HCT116 (cell line): ENCODE measurements at regions not wholly inside any gene's neighbourhood (a gene's known extent, or its start where the extent isn't known, plus 50 kb on each side); places are given as distances from the start of the nearest gene placed in this dataset.

Experiments used
- ATAC-seq: fragments of 200-7000 bp; cut with Tn5 transposase; 2 replicates; pipeline ENCODE4 v1.9.1; 2020; ENCODE audit warnings: mild to moderate bottlenecking, moderate library complexity
- BruUV-seq: library from RNA; stranded (reverse); fragments of 400-500 nt; replicated peaks from 2 replicates; lab custom pipeline; 2021; lab: Mats Ljungman, UMichigan
- CTCF ChIA-PET: fragments of 300-600 bp; sonication (Branson Sonifier 250); formaldehyde crosslinking; loops from one replicate; lab custom pipeline; 2021; ENCODE audit warnings: antibody characterized with exemption; lab: Charles Lee
- POLR2A ChIA-PET: fragments of 300-600, 350-600 bp; sonication (Branson Sonifier 250); formaldehyde crosslinking; loops from one replicate; lab custom pipeline; 2021; ENCODE audit warnings: antibody characterized with exemption; lab: Charles Lee
- RAD21 ChIA-PET, 2 experiments: fragments of 300-600 bp; sonication (Branson Sonifier 250); formaldehyde crosslinking; loops; one replicate each; lab custom pipeline; 2023; ENCODE audit warnings: low total read pairs in 2 of 2; ENCODE audit not compliant: uncharacterized antibody in 2 of 2, unreplicated experiment in 2 of 2, low non-redundant PET in 1 of 2; lab: Charles Lee
- DNase-seq: peaks from one replicate; pipeline ENCODE4 v3.0.0-alpha.2; 2010; ENCODE audit warnings: low read depth, low spot score
- H2AFZ ChIP-seq: fragments of 200-600 bp; shearing (Covaris generic), sonication (generic); 2 replicates; pipeline ENCODE4 v1.6.1; 2017; ENCODE audit warnings: low read depth, mixed run types, mixed read lengths, antibody characterized with exemption, low read length; ENCODE audit not compliant: poor library complexity, severe bottlenecking
- H3K27ac ChIP-seq: 2 replicates; pipeline ENCODE4 v1.5.1; 2012; ENCODE audit warnings: low read depth, low read length
- H3K27me3 ChIP-seq: fragments of 200-600 bp; sonication (generic); 2 replicates; pipeline ENCODE4 v1.6.1; 2016; ENCODE audit warnings: mixed run types, low read length, mixed read lengths; ENCODE audit not compliant: insufficient read depth
- H3K36me3 ChIP-seq, 2 experiments: fragments of 200-500 bp in 1 of 2; fragments of 200-600 bp in 1 of 2; sonication (Bioruptor generic) in 1 of 2; sonication (generic) in 1 of 2; 2 replicates each; pipeline versions ENCODE4 v1.5.1 to v1.6.1; 2014 to 2016; ENCODE audit warnings: low read length in 2 of 2, inconsistent platforms in 1 of 2, mixed read lengths in 1 of 2, mixed run types in 1 of 2; ENCODE audit not compliant: insufficient read depth in 2 of 2, control insufficient read depth in 1 of 2
- H3K4me1 ChIP-seq, 2 experiments: fragments of 200-600 bp in 1 of 2; sonication (generic) in 1 of 2; 2 replicates each; pipeline versions ENCODE4 v1.5.1 to v1.6.1; 2012 to 2017; ENCODE audit warnings: low read length in 2 of 2, inconsistent platforms in 1 of 2, mild to moderate bottlenecking in 1 of 2, mixed read lengths in 1 of 2, mixed run types in 1 of 2, moderate library complexity in 1 of 2; ENCODE audit not compliant: insufficient read depth in 2 of 2, control insufficient read depth in 1 of 2
- H3K4me2 ChIP-seq: fragments of 200-600 bp; sonication (generic); 2 replicates; pipeline ENCODE4 v1.6.1; 2017; ENCODE audit warnings: mixed run types, low read length, mixed read lengths
- H3K4me3 ChIP-seq, 2 experiments: fragments of 200-600 bp in 1 of 2; sonication (generic) in 1 of 2; replicated peaks in 1 of 2; 2 replicates each; pipeline ENCODE4 v1.5.1; 2011 to 2016; ENCODE audit warnings: low read length in 2 of 2, control low read depth in 1 of 2, low read depth in 1 of 2, mild to moderate bottlenecking in 1 of 2, mixed read lengths in 1 of 2, mixed run types in 1 of 2
- H3K79me2 ChIP-seq: fragments of 200-600 bp; sonication (generic); 2 replicates; pipeline ENCODE4 v1.6.1; 2017; ENCODE audit warnings: mild to moderate bottlenecking, mixed run types, low read length, moderate library complexity, mixed read lengths; ENCODE audit not compliant: insufficient read depth
- H3K9ac ChIP-seq: fragments of 200-600 bp; sonication (generic); 2 replicates; pipeline ENCODE4 v1.6.1; 2016; ENCODE audit warnings: low read length, mixed read lengths
- H3K9me2 ChIP-seq: fragments of 200-600 bp; sonication (generic), shearing (Covaris generic); 2 replicates; pipeline ENCODE4 v1.6.1; 2017; ENCODE audit warnings: mixed run types, mild to moderate bottlenecking, moderate library complexity; ENCODE audit not compliant: insufficient read depth
- H3K9me3 ChIP-seq, 2 experiments: fragments of 200-500 bp in 1 of 2; fragments of 200-600 bp in 1 of 2; sonication (Bioruptor generic) in 1 of 2; sonication (generic) in 1 of 2; 2 replicates each; pipeline ENCODE4 v1.6.1; 2014 to 2017; ENCODE audit warnings: low read length in 2 of 2, mixed read lengths in 2 of 2, inconsistent platforms in 1 of 2, low read depth in 1 of 2, mild to moderate bottlenecking in 1 of 2, mixed run types in 1 of 2, moderate library complexity in 1 of 2; ENCODE audit not compliant: control insufficient read depth in 1 of 2, insufficient read depth in 1 of 2
- H4K20me1 ChIP-seq: fragments of 200-600 bp; sonication (generic), shearing (Covaris generic); 2 replicates; pipeline ENCODE4 v1.6.1; 2017; ENCODE audit warnings: mixed run types, mild to moderate bottlenecking, moderate library complexity; ENCODE audit not compliant: insufficient read depth
- CBX3 ChIP-seq: IDR thresholded peaks from 2 replicates; pipeline ENCODE4 v1.6.1; 2012; ENCODE audit warnings: low read depth
- CEBPB ChIP-seq: IDR thresholded peaks from 2 replicates; pipeline ENCODE4 v1.6.1; 2012; ENCODE audit warnings: low read depth
- EGR1 ChIP-seq: IDR thresholded peaks from 2 replicates; pipeline ENCODE4 v1.6.1; 2012; ENCODE audit warnings: low read depth
- ELF1 ChIP-seq: IDR thresholded peaks from 2 replicates; pipeline ENCODE4 v1.6.1; 2012; ENCODE audit warnings: low read depth, borderline replicate concordance
- EZH2phosphoT487 ChIP-seq: fragments of 200-600 bp; IDR thresholded peaks from 2 replicates; pipeline ENCODE4 v1.6.1; 2018; ENCODE audit warnings: antibody characterized with exemption, borderline replicate concordance
- FOSL1 ChIP-seq: IDR thresholded peaks from 2 replicates; pipeline ENCODE4 v1.6.1; 2012; ENCODE audit warnings: low read depth
- JUND ChIP-seq: IDR thresholded peaks from 2 replicates; pipeline ENCODE4 v1.6.1; 2012
- POLR2A ChIP-seq: IDR thresholded peaks from 2 replicates; pipeline ENCODE4 v1.7.0; 2011; ENCODE audit warnings: borderline replicate concordance; ENCODE audit not compliant: insufficient read depth, insufficient read length; ENCODE audit errors: extremely low read depth
- RAD21 ChIP-seq: IDR thresholded peaks from 2 replicates; pipeline ENCODE4 v1.6.1; 2012; ENCODE audit warnings: low read depth, mild to moderate bottlenecking
- SRF ChIP-seq: IDR thresholded peaks from 2 replicates; pipeline ENCODE4 v1.6.1; 2012; ENCODE audit warnings: low read depth
- TCF7L2 ChIP-seq: IDR thresholded peaks from 2 replicates; pipeline ENCODE4 v1.7.0; 2011; ENCODE audit warnings: borderline replicate concordance, inconsistent platforms; ENCODE audit not compliant: insufficient read depth, insufficient read length; ENCODE audit errors: extremely low read depth
- YY1 ChIP-seq: IDR thresholded peaks from 2 replicates; pipeline ENCODE4 v1.6.1; 2011; ENCODE audit warnings: low read length, low read depth, moderate library complexity, mild to moderate bottlenecking; ENCODE audit not compliant: insufficient replicate concordance; ENCODE audit errors: extremely low read depth
- ZFX ChIP-seq: fragments of 450-650 bp; IDR thresholded peaks from 2 replicates; pipeline ENCODE4 v1.6.1; 2017
- intact Hi-C: fragments of 100-400 bp; cut with micrococcal nuclease; formaldehyde crosslinking; loops from 2 replicates; pipeline ENCODE4 v1.10.0; 2022
- TF ChIP-seq, protein P1 (sequence below): IDR thresholded peaks from 2 replicates; pipeline ENCODE4 v1.6.1; 2012
- TF ChIP-seq, protein P2 (sequence below): IDR thresholded peaks from 2 replicates; pipeline ENCODE4 v1.6.1; 2011; ENCODE audit warnings: mild to moderate bottlenecking, low read length, moderate library complexity; ENCODE audit not compliant: insufficient replicate concordance; ENCODE audit errors: extremely low read depth
- TF ChIP-seq, protein P3 (sequence below), 3 experiments: fragments of 200-600 bp in 1 of 3; sonication (generic) in 1 of 3; IDR thresholded peaks in 2 of 3; conservative IDR thresholded peaks in 1 of 3; 2 replicates each; pipeline ENCODE4 v1.5.1; 2012 to 2017; ENCODE audit warnings: low read depth in 2 of 3, low read length in 2 of 3, antibody characterized with exemption in 1 of 3, borderline replicate concordance in 1 of 3, control low read depth in 1 of 3, mild to moderate bottlenecking in 1 of 3, mixed read lengths in 1 of 3, mixed run types in 1 of 3, moderate library complexity in 1 of 3; ENCODE audit not compliant: insufficient read depth in 1 of 3

GRCh38 chr16:60459463-60459862 lies 1576.8 kb downstream of the CDH8 start:
- ChIA-PET POLR2A (no interaction called here), CTCF (no interaction called here), RAD21 (no interaction called here)
- Histone ChIP-seq H3K27me3 (no peaks in the 10 kb centered on the region), H3K9ac (no peak overlapping the region), H3K36me3 (no peaks in the 10 kb centered on the region), H3K9me2 (no peaks in the 10 kb centered on the region), H4K20me1 (no peaks in the 10 kb centered on the region), H3K9me3 (peaks cover 0 to 13% of the 10 kb centered on the region in 2 experiments; a peak in 2 of 4 replicates), H3K27ac (no peak overlapping the region), H3K79me2 (no peaks in the 10 kb centered on the region), H3K4me1 (no peaks in the 10 kb centered on the region), H3K4me3 (no peak overlapping the region), H2AFZ (no peak overlapping the region), H3K4me2 (no peak overlapping the region)
- intact Hi-C loops = no loop called here
- ATAC-seq = no peak
- no TSS peak for BruUV-seq
- no peak for DNase-seq
- TF ChIP-seq CBX3 = no peak
- no peak for TF ChIP-seq CEBPB
- TF ChIP-seq, protein P1, sequence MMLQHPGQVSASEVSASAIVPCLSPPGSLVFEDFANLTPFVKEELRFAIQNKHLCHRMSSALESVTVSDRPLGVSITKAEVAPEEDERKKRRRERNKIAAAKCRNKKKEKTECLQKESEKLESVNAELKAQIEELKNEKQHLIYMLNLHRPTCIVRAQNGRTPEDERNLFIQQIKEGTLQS = no peak
- TF ChIP-seq EGR1 = no peak
- TF ChIP-seq ELF1 = no peak
- TF ChIP-seq RAD21 = no peak
- TF ChIP-seq FOSL1 = no peak
- TF ChIP-seq EZH2phosphoT487 = no peak
- TF ChIP-seq, protein P2, sequence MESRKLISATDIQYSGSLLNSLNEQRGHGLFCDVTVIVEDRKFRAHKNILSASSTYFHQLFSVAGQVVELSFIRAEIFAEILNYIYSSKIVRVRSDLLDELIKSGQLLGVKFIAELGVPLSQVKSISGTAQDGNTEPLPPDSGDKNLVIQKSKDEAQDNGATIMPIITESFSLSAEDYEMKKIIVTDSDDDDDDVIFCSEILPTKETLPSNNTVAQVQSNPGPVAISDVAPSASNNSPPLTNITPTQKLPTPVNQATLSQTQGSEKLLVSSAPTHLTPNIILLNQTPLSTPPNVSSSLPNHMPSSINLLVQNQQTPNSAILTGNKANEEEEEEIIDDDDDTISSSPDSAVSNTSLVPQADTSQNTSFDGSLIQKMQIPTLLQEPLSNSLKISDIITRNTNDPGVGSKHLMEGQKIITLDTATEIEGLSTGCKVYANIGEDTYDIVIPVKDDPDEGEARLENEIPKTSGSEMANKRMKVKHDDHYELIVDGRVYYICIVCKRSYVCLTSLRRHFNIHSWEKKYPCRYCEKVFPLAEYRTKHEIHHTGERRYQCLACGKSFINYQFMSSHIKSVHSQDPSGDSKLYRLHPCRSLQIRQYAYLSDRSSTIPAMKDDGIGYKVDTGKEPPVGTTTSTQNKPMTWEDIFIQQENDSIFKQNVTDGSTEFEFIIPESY = no peak
- no peak for TF ChIP-seq POLR2A
- TF ChIP-seq TCF7L2 = no peak
- no peak for TF ChIP-seq ZFX
- TF ChIP-seq YY1 = no peak
- TF ChIP-seq SRF = no peak
- TF ChIP-seq, protein P3, sequence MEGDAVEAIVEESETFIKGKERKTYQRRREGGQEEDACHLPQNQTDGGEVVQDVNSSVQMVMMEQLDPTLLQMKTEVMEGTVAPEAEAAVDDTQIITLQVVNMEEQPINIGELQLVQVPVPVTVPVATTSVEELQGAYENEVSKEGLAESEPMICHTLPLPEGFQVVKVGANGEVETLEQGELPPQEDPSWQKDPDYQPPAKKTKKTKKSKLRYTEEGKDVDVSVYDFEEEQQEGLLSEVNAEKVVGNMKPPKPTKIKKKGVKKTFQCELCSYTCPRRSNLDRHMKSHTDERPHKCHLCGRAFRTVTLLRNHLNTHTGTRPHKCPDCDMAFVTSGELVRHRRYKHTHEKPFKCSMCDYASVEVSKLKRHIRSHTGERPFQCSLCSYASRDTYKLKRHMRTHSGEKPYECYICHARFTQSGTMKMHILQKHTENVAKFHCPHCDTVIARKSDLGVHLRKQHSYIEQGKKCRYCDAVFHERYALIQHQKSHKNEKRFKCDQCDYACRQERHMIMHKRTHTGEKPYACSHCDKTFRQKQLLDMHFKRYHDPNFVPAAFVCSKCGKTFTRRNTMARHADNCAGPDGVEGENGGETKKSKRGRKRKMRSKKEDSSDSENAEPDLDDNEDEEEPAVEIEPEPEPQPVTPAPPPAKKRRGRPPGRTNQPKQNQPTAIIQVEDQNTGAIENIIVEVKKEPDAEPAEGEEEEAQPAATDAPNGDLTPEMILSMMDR (IDR thresholded peaks at IDR 0.05 in 2 of 3, conservative IDR thresholded peaks at IDR 0.05 in 1 of 3; ENCODE audit: borderline replicate concordance in 1 of 3, insufficient read depth in 1 of 3, low read depth in 2 of 3, low read length in 2 of 3) = no peak
- TF ChIP-seq JUND = no peak
- TF ChIP-seq, all 23 proteins: peak for 0
